ENCODE measurements at regions not wholly inside any gene's neighbourhood (a gene's known extent, or its start where the extent isn't known, plus 50 kb on each side); places are given as distances from the start of the nearest gene placed in this dataset.

- TF ChIP-seq CTCF (conservative IDR thresholded peaks at IDR 0.05) (no peak), EZH2 (IDR thresholded peaks at IDR 0.05; ENCODE audit: low read depth) (no peak)
Observed at GRCh38 chr11:23151819-23152218, 291.5 kb upstream of the CCDC179 start.

Data from PC-9 (cell line).